HEK293 (cell line): ENCODE measurements at regions not wholly inside any gene's neighbourhood (a gene's known extent, or its start where the extent isn't known, plus 50 kb on each side); places are given as distances from the start of the nearest gene placed in this dataset.

Experiments
- GLIS1 ChIP-seq: fragments of 450-650 bp; formaldehyde crosslinking; IDR thresholded peaks from 2 replicates; pipeline ENCODE4 v1.5.1; 2016; ENCODE audit warnings: missing biosample characterization, missing genetic modification characterization
- ZBTB49 ChIP-seq: fragments of 450-650 bp; formaldehyde crosslinking; IDR thresholded peaks from 2 replicates; pipeline ENCODE4 v1.5.1; 2016; ENCODE audit warnings: missing biosample characterization, missing genetic modification characterization, low read depth
- ZNF140 ChIP-seq: fragments of 450-650 bp; formaldehyde crosslinking; IDR thresholded peaks from 2 replicates; pipeline ENCODE4 v1.5.1; 2016; ENCODE audit warnings: missing biosample characterization, missing genetic modification characterization
- ZNF513 ChIP-seq: fragments of 450-650 bp; IDR thresholded peaks from 2 replicates; pipeline ENCODE4 v1.5.1; 2018; ENCODE audit warnings: missing biosample characterization, missing genetic modification characterization
- ZNF529 ChIP-seq: fragments of 450-650 bp; formaldehyde crosslinking; IDR thresholded peaks from 2 replicates; pipeline ENCODE4 v1.5.1; 2017; ENCODE audit warnings: missing genetic modification characterization, missing biosample characterization; ENCODE audit not compliant: insufficient replicate concordance
- ZNF776 ChIP-seq: fragments of 450-650 bp; formaldehyde crosslinking; IDR thresholded peaks from 2 replicates; pipeline ENCODE4 v1.5.0; 2017; ENCODE audit warnings: missing biosample characterization, missing genetic modification characterization, borderline replicate concordance
- ZNF830 ChIP-seq: fragments of 450-650 bp; IDR thresholded peaks from 2 replicates; pipeline ENCODE4 v1.5.0; 2018; ENCODE audit warnings: missing biosample characterization, missing genetic modification characterization, low read depth, mild to moderate bottlenecking, moderate library complexity
- TF ChIP-seq, protein P1 (sequence below): fragments of 450-650 bp; formaldehyde crosslinking; IDR thresholded peaks from 2 replicates; pipeline ENCODE4 v1.5.1; 2016; ENCODE audit warnings: missing biosample characterization, missing genetic modification characterization
- TF ChIP-seq, protein P2 (sequence below): sonication (generic); formaldehyde crosslinking; IDR thresholded peaks from 2 replicates; pipeline ENCODE4 v1.8.1; 2022; ENCODE audit warnings: mild to moderate bottlenecking, moderate library complexity, missing genetic modification reagents
- TF ChIP-seq, protein P3 (sequence below): fragments of 450-650 bp; formaldehyde crosslinking; IDR thresholded peaks from 2 replicates; pipeline ENCODE4 v1.5.1; 2016; ENCODE audit warnings: missing biosample characterization, missing genetic modification characterization
- TF ChIP-seq, protein P4 (sequence below): fragments of 450-650 bp; formaldehyde crosslinking; IDR thresholded peaks from 2 replicates; pipeline ENCODE4 v1.5.1; 2016; ENCODE audit warnings: missing biosample characterization, missing genetic modification characterization
- TF ChIP-seq, protein P5 (sequence below): fragments of 450-650 bp; formaldehyde crosslinking; IDR thresholded peaks from 2 replicates; pipeline ENCODE4 v1.5.1; 2016; ENCODE audit warnings: missing biosample characterization, missing genetic modification characterization
- TF ChIP-seq, protein P6 (sequence below): fragments of 450-650 bp; formaldehyde crosslinking; IDR thresholded peaks from 2 replicates; pipeline ENCODE4 v1.5.1; 2016; ENCODE audit warnings: missing biosample characterization, missing genetic modification characterization
- TF ChIP-seq, protein P7 (sequence below): fragments of 450-650 bp; formaldehyde crosslinking; IDR thresholded peaks from 2 replicates; pipeline ENCODE4 v1.5.1; 2017; ENCODE audit warnings: missing biosample characterization, missing genetic modification characterization

DNA sequence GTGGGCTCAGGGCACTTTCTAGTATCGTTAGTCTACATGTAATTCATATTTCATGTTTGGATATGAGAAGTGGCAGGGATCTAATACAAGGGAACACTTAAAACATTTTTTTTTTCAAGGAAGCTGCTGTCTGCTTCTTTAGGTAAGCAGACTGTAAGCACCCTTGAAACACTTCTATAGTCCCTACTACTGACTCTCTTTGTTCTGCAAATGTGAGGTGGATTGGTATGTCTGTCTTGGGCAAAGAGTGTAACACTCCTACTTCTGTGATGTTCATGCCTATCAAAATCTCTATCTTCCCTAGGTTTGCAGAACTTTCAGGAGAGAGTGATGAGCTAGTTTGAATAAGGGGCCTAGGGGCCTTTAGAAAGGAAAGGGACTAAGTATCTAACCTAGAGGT is 93.9 kb downstream of the ZNF330 start:
- TF ChIP-seq ZBTB49 (tag by site-specific recombination), result no peak
- TF ChIP-seq, protein P1, sequence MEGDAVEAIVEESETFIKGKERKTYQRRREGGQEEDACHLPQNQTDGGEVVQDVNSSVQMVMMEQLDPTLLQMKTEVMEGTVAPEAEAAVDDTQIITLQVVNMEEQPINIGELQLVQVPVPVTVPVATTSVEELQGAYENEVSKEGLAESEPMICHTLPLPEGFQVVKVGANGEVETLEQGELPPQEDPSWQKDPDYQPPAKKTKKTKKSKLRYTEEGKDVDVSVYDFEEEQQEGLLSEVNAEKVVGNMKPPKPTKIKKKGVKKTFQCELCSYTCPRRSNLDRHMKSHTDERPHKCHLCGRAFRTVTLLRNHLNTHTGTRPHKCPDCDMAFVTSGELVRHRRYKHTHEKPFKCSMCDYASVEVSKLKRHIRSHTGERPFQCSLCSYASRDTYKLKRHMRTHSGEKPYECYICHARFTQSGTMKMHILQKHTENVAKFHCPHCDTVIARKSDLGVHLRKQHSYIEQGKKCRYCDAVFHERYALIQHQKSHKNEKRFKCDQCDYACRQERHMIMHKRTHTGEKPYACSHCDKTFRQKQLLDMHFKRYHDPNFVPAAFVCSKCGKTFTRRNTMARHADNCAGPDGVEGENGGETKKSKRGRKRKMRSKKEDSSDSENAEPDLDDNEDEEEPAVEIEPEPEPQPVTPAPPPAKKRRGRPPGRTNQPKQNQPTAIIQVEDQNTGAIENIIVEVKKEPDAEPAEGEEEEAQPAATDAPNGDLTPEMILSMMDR (tag by site-specific recombination), result no peak
- TF ChIP-seq, protein P2, sequence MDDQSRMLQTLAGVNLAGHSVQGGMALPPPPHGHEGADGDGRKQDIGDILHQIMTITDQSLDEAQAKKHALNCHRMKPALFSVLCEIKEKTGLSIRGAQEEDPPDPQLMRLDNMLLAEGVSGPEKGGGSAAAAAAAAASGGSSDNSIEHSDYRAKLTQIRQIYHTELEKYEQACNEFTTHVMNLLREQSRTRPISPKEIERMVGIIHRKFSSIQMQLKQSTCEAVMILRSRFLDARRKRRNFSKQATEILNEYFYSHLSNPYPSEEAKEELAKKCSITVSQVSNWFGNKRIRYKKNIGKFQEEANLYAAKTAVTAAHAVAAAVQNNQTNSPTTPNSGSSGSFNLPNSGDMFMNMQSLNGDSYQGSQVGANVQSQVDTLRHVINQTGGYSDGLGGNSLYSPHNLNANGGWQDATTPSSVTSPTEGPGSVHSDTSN, result no peak
- TF ChIP-seq, protein P3, sequence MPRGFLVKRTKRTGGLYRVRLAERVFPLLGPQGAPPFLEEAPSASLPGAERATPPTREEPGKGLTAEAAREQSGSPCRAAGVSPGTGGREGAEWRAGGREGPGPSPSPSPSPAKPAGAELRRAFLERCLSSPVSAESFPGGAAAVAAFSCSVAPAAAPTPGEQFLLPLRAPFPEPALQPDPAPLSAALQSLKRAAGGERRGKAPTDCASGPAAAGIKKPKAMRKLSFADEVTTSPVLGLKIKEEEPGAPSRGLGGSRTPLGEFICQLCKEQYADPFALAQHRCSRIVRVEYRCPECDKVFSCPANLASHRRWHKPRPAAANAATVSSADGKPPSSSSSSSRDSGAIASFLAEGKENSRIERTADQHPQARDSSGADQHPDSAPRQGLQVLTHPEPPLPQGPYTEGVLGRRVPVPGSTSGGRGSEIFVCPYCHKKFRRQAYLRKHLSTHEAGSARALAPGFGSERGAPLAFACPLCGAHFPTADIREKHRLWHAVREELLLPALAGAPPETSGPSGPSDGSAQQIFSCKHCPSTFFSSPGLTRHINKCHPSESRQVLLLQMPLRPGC (tag by site-specific recombination), result no peak
- no peak for TF ChIP-seq ZNF140
- no peak for TF ChIP-seq ZNF830 (tag by site-specific recombination)
- TF ChIP-seq, protein P4, sequence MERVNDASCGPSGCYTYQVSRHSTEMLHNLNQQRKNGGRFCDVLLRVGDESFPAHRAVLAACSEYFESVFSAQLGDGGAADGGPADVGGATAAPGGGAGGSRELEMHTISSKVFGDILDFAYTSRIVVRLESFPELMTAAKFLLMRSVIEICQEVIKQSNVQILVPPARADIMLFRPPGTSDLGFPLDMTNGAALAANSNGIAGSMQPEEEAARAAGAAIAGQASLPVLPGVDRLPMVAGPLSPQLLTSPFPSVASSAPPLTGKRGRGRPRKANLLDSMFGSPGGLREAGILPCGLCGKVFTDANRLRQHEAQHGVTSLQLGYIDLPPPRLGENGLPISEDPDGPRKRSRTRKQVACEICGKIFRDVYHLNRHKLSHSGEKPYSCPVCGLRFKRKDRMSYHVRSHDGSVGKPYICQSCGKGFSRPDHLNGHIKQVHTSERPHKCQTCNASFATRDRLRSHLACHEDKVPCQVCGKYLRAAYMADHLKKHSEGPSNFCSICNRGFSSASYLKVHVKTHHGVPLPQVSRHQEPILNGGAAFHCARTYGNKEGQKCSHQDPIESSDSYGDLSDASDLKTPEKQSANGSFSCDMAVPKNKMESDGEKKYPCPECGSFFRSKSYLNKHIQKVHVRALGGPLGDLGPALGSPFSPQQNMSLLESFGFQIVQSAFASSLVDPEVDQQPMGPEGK, result no peak
- TF ChIP-seq, protein P5, sequence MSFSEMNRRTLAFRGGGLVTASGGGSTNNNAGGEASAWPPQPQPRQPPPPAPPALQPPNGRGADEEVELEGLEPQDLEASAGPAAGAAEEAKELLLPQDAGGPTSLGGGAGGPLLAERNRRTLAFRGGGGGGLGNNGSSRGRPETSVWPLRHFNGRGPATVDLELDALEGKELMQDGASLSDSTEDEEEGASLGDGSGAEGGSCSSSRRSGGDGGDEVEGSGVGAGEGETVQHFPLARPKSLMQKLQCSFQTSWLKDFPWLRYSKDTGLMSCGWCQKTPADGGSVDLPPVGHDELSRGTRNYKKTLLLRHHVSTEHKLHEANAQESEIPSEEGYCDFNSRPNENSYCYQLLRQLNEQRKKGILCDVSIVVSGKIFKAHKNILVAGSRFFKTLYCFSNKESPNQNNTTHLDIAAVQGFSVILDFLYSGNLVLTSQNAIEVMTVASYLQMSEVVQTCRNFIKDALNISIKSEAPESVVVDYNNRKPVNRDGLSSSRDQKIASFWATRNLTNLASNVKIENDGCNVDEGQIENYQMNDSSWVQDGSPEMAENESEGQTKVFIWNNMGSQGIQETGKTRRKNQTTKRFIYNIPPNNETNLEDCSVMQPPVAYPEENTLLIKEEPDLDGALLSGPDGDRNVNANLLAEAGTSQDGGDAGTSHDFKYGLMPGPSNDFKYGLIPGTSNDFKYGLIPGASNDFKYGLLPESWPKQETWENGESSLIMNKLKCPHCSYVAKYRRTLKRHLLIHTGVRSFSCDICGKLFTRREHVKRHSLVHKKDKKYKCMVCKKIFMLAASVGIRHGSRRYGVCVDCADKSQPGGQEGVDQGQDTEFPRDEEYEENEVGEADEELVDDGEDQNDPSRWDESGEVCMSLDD (tag by site-specific recombination), result no peak
- TF ChIP-seq ZNF529, result no peak
- TF ChIP-seq, protein P6, sequence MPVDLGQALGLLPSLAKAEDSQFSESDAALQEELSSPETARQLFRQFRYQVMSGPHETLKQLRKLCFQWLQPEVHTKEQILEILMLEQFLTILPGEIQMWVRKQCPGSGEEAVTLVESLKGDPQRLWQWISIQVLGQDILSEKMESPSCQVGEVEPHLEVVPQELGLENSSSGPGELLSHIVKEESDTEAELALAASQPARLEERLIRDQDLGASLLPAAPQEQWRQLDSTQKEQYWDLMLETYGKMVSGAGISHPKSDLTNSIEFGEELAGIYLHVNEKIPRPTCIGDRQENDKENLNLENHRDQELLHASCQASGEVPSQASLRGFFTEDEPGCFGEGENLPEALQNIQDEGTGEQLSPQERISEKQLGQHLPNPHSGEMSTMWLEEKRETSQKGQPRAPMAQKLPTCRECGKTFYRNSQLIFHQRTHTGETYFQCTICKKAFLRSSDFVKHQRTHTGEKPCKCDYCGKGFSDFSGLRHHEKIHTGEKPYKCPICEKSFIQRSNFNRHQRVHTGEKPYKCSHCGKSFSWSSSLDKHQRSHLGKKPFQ (tag by site-specific recombination), result no peak
- TF ChIP-seq, protein P7, sequence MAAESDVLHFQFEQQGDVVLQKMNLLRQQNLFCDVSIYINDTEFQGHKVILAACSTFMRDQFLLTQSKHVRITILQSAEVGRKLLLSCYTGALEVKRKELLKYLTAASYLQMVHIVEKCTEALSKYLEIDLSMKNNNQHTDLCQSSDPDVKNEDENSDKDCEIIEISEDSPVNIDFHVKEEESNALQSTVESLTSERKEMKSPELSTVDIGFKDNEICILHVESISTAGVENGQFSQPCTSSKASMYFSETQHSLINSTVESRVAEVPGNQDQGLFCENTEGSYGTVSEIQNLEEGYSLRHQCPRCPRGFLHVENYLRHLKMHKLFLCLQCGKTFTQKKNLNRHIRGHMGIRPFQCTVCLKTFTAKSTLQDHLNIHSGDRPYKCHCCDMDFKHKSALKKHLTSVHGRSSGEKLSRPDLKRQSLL (tag by site-specific recombination), result no peak
- no peak for TF ChIP-seq GLIS1 (tag by site-specific recombination)
- no peak for TF ChIP-seq ZNF513 (tag by site-specific recombination)
- TF ChIP-seq ZNF776 (tag by site-specific recombination), result no peak
